ENCODE measurements at regions not wholly inside any gene's neighbourhood (a gene's known extent, or its start where the extent isn't known, plus 50 kb on each side); places are given as distances from the start of the nearest gene placed in this dataset.

GRCh38 chr11:122604621-122605020 is 50.9 kb upstream of the UBASH3B start:
- Histone ChIP-seq H3K79me2 (ENCODE audit: control insufficient read depth, insufficient read depth, low read length) (no peaks in the 10 kb centered on the region), H3K4me1 (ENCODE audit: control insufficient read depth, extremely low read depth, insufficient read depth, low read length) (no peaks in the 10 kb centered on the region), H3K4me3 (ENCODE audit: control insufficient read depth in 2 of 3, extremely low read depth in 1 of 3, insufficient read depth in 2 of 3, low read depth in 1 of 3, low read length in 3 of 3) (no peak overlapping the region), H3K27ac (ENCODE audit: control insufficient read depth, insufficient read depth, low read length) (no peak overlapping the region), H2AFZ (ENCODE audit: control insufficient read depth, low read length) (no peak overlapping the region), H3K36me3 (ENCODE audit: control insufficient read depth in 2 of 2, extremely low read depth in 1 of 2, insufficient read depth in 2 of 2, low read length in 2 of 2) (no peaks in the 10 kb centered on the region), H3K9me3 (ENCODE audit: control insufficient read depth, low read depth, low read length) (no peaks in the 10 kb centered on the region), H3K9me1 (ENCODE audit: control insufficient read depth, extremely low read depth, insufficient read depth, low read length) (no peaks in the 10 kb centered on the region), H3K27me3 (ENCODE audit: control insufficient read depth, extremely low read depth, insufficient read depth, low read length) (no peaks in the 10 kb centered on the region), H3K9ac (ENCODE audit: control insufficient read depth, extremely low read depth, insufficient read depth, low read length) (no peak overlapping the region), H3K4me2 (ENCODE audit: control insufficient read depth, extremely low read depth, insufficient read depth, low read depth, low read length) (no peak overlapping the region), H4K20me1 (ENCODE audit: control insufficient read depth, extremely low read depth, insufficient read depth, low read length) (no peaks in the 10 kb centered on the region)
- TF ChIP-seq CTCF (optimal IDR thresholded peaks at IDR 0.05 in 1 of 3, IDR thresholded peaks at IDR 0.05 in 1 of 3, conservative IDR thresholded peaks at IDR 0.05 in 1 of 3; ENCODE audit: extremely low read depth in 1 of 3, insufficient read depth in 2 of 3, low read length in 3 of 3): no peak
- TF ChIP-seq EZH2 (IDR thresholded peaks at IDR 0.05; ENCODE audit: low read length): no peak
- dilution Hi-C loops (cut with MboI; ENCODE audit: extremely low pct_ligation_motif_present, low sequenced_read_pairs): no loop called here
- DNase-seq (ENCODE audit: low read depth, low spot score) (no peak), FAIRE-seq (no peak)

DNA sequence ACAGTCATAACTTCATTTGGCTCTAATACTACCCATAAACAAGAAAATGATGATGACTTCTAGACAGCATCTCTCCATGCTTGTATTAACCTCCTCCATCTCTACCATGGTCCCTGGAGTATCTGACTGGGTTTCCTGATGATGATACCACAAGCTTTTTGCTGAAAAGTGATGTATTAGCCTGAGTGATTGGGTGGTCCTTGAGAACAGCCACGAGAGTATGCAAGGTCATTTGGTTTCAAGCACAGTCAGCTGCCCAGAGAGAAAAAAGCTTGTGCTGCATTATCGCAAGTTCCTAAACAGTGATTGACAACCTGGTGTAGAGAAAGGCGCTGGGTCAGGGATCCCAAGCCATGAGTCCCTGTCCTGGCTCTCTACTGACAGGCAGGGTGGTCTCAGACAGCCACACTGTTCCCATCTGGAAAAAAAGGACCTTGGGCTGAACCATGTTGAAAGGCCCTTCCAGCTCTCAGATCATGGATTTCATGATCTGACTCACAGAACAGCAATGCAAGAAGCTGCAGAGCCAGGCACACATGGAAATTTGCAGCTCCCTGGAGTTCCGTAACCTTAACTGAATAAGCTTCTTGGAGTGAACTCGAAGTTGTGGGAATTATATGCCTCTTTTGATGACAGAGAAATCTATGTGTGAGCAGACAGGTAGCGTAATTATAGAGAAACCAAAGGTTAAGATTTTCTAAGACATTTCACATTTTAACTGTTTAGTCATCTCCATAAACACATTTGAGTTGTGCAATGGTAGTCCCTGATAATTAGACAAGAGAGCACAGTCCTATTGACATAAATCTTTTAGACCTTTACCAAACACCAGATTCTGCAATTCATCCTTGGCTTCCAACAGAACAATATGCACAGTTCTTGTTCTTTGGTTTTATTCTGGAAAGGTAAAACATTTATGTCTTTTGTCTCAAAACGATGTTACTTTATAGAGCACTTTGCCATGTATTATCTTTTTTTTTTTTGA is 54.1 kb upstream of the UBASH3B start:
- Histone ChIP-seq H3K27me3 (ENCODE audit: control insufficient read depth, extremely low read depth, insufficient read depth, low read length) (no peaks in the 10 kb centered on the region), H3K4me1 (ENCODE audit: control insufficient read depth, extremely low read depth, insufficient read depth, low read length) (no peaks in the 10 kb centered on the region), H3K4me2 (ENCODE audit: control insufficient read depth, extremely low read depth, insufficient read depth, low read depth, low read length) (no peak overlapping the region), H3K36me3 (ENCODE audit: control insufficient read depth in 2 of 2, extremely low read depth in 1 of 2, insufficient read depth in 2 of 2, low read length in 2 of 2) (no peaks in the 10 kb centered on the region), H2AFZ (ENCODE audit: control insufficient read depth, low read length) (no peak overlapping the region), H3K9ac (ENCODE audit: control insufficient read depth, extremely low read depth, insufficient read depth, low read length) (no peak overlapping the region), H3K4me3 (ENCODE audit: control insufficient read depth in 2 of 3, extremely low read depth in 1 of 3, insufficient read depth in 2 of 3, low read depth in 1 of 3, low read length in 3 of 3) (no peak overlapping the region), H3K79me2 (ENCODE audit: control insufficient read depth, insufficient read depth, low read length) (no peaks in the 10 kb centered on the region), H3K9me3 (ENCODE audit: control insufficient read depth, low read depth, low read length) (no peaks in the 10 kb centered on the region), H4K20me1 (ENCODE audit: control insufficient read depth, extremely low read depth, insufficient read depth, low read length) (no peaks in the 10 kb centered on the region), H3K27ac (ENCODE audit: control insufficient read depth, insufficient read depth, low read length) (no peak overlapping the region), H3K9me1 (ENCODE audit: control insufficient read depth, extremely low read depth, insufficient read depth, low read length) (no peaks in the 10 kb centered on the region)
- DNase-seq (ENCODE audit: low read depth, low spot score) (no peak), FAIRE-seq (no peak)
- TF ChIP-seq CTCF (optimal IDR thresholded peaks at IDR 0.05 in 1 of 3, IDR thresholded peaks at IDR 0.05 in 1 of 3, conservative IDR thresholded peaks at IDR 0.05 in 1 of 3; ENCODE audit: extremely low read depth in 1 of 3, insufficient read depth in 2 of 3, low read length in 3 of 3) (no peak), EZH2 (IDR thresholded peaks at IDR 0.05; ENCODE audit: low read length) (no peak)
- dilution Hi-C loops (cut with MboI; ENCODE audit: extremely low pct_ligation_motif_present, low sequenced_read_pairs): no loop called here
